Neural cell (in vitro differentiated cells): ENCODE measurements at regions not wholly inside any gene's neighbourhood (a gene's known extent, or its start where the extent isn't known, plus 50 kb on each side); places are given as distances from the start of the nearest gene placed in this dataset.

ENCODE experiments used
- CTCF ChIP-seq: fragments of 450-650 bp; IDR thresholded peaks from 2 replicates; pipeline ENCODE4 v1.5.1; 2014; ENCODE audit warnings: antibody characterized with exemption, mild to moderate bottlenecking, moderate library complexity; ENCODE audit not compliant: poor library complexity, severe bottlenecking
- EP300 ChIP-seq: fragments of 450-650 bp; conservative IDR thresholded peaks from 2 replicates; pipeline ENCODE4 v1.6.1; 2014; ENCODE audit warnings: antibody characterized with exemption, mild to moderate bottlenecking, moderate library complexity; ENCODE audit not compliant: poor library complexity, severe bottlenecking
- EZH2 ChIP-seq: fragments of 200-600, 300-800 bp; shearing (Covaris generic), sonication (generic); IDR thresholded peaks from 2 replicates; pipeline ENCODE4 v1.6.1; 2014; ENCODE audit warnings: antibody characterized with exemption, low read length, borderline replicate concordance, mild to moderate bottlenecking; ENCODE audit not compliant: insufficient read depth, poor library complexity, severe bottlenecking
- MXI1 ChIP-seq: fragments of 450-650 bp; conservative IDR thresholded peaks from 2 replicates; pipeline ENCODE4 v1.6.1; 2014; ENCODE audit warnings: antibody characterized with exemption, mild to moderate bottlenecking; ENCODE audit not compliant: poor library complexity, severe bottlenecking
- POLR2AphosphoS5 ChIP-seq: IDR thresholded peaks from 2 replicates; pipeline ENCODE4 v1.6.1; 2012
- RAD21 ChIP-seq: fragments of 450-650 bp; conservative IDR thresholded peaks from 2 replicates; pipeline ENCODE4 v1.6.1; 2014; ENCODE audit warnings: antibody characterized with exemption, mild to moderate bottlenecking, moderate library complexity
- REST ChIP-seq: IDR thresholded peaks from 2 replicates; pipeline ENCODE4 v1.6.1; 2012; ENCODE audit warnings: borderline replicate concordance
- SMC3 ChIP-seq: fragments of 450-650 bp; conservative IDR thresholded peaks from 2 replicates; pipeline ENCODE4 v1.6.1; 2014; ENCODE audit warnings: antibody characterized with exemption, mild to moderate bottlenecking, moderate library complexity; ENCODE audit not compliant: poor library complexity
- TAF1 ChIP-seq: IDR thresholded peaks from 2 replicates; pipeline ENCODE4 v1.6.1; 2012; ENCODE audit warnings: low read depth

GRCh38 chr15:55112706-55113105, 84.0 kb downstream of the RSL24D1 start:
- TF ChIP-seq REST (no peak), CTCF (no peak), POLR2AphosphoS5 (no peak), MXI1 (no peak), EP300 (no peak), TAF1 (no peak), SMC3 (no peak), RAD21 (no peak), EZH2 (no peak)
